SK-N-SH treated with all-trans-retinoic acid at 6 μM for 48 hours (cell line): ENCODE measurements at regions not wholly inside any gene's neighbourhood (a gene's known extent, or its start where the extent isn't known, plus 50 kb on each side); places are given as distances from the start of the nearest gene placed in this dataset.
"Not testable (repeated sequence)": the region's sequence is repeated elsewhere in the genome, so short reads cannot be mapped to it uniquely, and the experiment has no call there.

Experiments used
- ARNTL ChIP-seq: fragments of 450-650 bp; formaldehyde crosslinking; IDR thresholded peaks from 2 replicates; pipeline ENCODE4 v1.5.0; 2020; ENCODE audit warnings: low read depth, mild to moderate bottlenecking, moderate library complexity, borderline replicate concordance
- CREB5 ChIP-seq: fragments of 250-450 bp; sonication (Bioruptor Pico); IDR thresholded peaks from 2 replicates; pipeline ENCODE4 v1.5.1; 2020; ENCODE audit warnings: low read depth, mild to moderate bottlenecking, moderate library complexity
- CSDC2 ChIP-seq: fragments of 250-450 bp; sonication (Bioruptor Pico); IDR thresholded peaks from 2 replicates; pipeline ENCODE4 v1.5.0; 2020; ENCODE audit warnings: mild to moderate bottlenecking, moderate library complexity
- OSR1 ChIP-seq: fragments of 250-450 bp; sonication (Bioruptor Pico); IDR thresholded peaks from 2 replicates; pipeline ENCODE4 v1.8.0; 2022; ENCODE audit warnings: moderate library complexity, mild to moderate bottlenecking, inconsistent platforms
- PATZ1 ChIP-seq: fragments of 250-450 bp; sonication (Bioruptor Pico); IDR thresholded peaks from 2 replicates; pipeline ENCODE4 v1.8.0; 2020; ENCODE audit warnings: mild to moderate bottlenecking, moderate library complexity, borderline replicate concordance
- POU6F1 ChIP-seq: fragments of 250-450 bp; sonication (Bioruptor Pico); IDR thresholded peaks from 2 replicates; pipeline ENCODE4 v1.8.0; 2021; ENCODE audit warnings: low read depth, mild to moderate bottlenecking, moderate library complexity, borderline replicate concordance
- PPARA ChIP-seq: fragments of 250-450 bp; sonication (Bioruptor Pico); IDR thresholded peaks from 2 replicates; pipeline ENCODE4 v1.5.0; 2020; ENCODE audit warnings: mild to moderate bottlenecking, borderline replicate concordance
- RARB ChIP-seq: fragments of 250-450 bp; sonication (Bioruptor Pico); IDR thresholded peaks from 2 replicates; pipeline ENCODE4 v1.8.0; 2021; ENCODE audit warnings: mild to moderate bottlenecking, moderate library complexity
- SNAI2 ChIP-seq: fragments of 250-450 bp; sonication (Bioruptor Pico); IDR thresholded peaks from 2 replicates; pipeline ENCODE4 v1.5.0; 2020; ENCODE audit warnings: mild to moderate bottlenecking, moderate library complexity
- TOX ChIP-seq: fragments of 250-450 bp; sonication (Bioruptor Pico); IDR thresholded peaks from 2 replicates; pipeline ENCODE4 v1.8.0; 2021; ENCODE audit warnings: mild to moderate bottlenecking, moderate library complexity, borderline replicate concordance
- ZFP3 ChIP-seq: fragments of 250-450 bp; sonication (Bioruptor Pico); IDR thresholded peaks from 2 replicates; pipeline ENCODE4 v1.5.0; 2020; ENCODE audit warnings: mild to moderate bottlenecking, moderate library complexity
- ZFP30 ChIP-seq: fragments of 450-650 bp; formaldehyde crosslinking; IDR thresholded peaks from 2 replicates; pipeline ENCODE4 v1.5.0; 2022; ENCODE audit warnings: mild to moderate bottlenecking, moderate library complexity
- ZNF565 ChIP-seq: fragments of 450-650 bp; formaldehyde crosslinking; conservative IDR thresholded peaks from 2 replicates; pipeline ENCODE4 v1.5.0; 2020; ENCODE audit warnings: low read depth, mild to moderate bottlenecking, moderate library complexity
- ZNF70 ChIP-seq: fragments of 450-650 bp; formaldehyde crosslinking; IDR thresholded peaks from 2 replicates; pipeline ENCODE4 v1.5.0; 2020; ENCODE audit warnings: mild to moderate bottlenecking, moderate library complexity

GRCh38 chr2:131802351-131802836, 274.7 kb downstream of the CCDC74A start:
- TF ChIP-seq TOX (CRISPR knock-in tag); OSR1 (CRISPR knock-in tag); ARNTL; ZNF70; CREB5 (CRISPR knock-in tag); POU6F1 (CRISPR knock-in tag); ZFP3 (CRISPR knock-in tag); PATZ1 (CRISPR knock-in tag); ZFP30 (CRISPR knock-in tag); RARB (CRISPR knock-in tag); SNAI2 (CRISPR knock-in tag); PPARA; CSDC2 (CRISPR knock-in tag); ZNF565 (CRISPR knock-in tag): not testable (repeated sequence)
